ENCODE measurements at regions not wholly inside any gene's neighbourhood (a gene's known extent, or its start where the extent isn't known, plus 50 kb on each side); places are given as distances from the start of the nearest gene placed in this dataset.

DNA sequence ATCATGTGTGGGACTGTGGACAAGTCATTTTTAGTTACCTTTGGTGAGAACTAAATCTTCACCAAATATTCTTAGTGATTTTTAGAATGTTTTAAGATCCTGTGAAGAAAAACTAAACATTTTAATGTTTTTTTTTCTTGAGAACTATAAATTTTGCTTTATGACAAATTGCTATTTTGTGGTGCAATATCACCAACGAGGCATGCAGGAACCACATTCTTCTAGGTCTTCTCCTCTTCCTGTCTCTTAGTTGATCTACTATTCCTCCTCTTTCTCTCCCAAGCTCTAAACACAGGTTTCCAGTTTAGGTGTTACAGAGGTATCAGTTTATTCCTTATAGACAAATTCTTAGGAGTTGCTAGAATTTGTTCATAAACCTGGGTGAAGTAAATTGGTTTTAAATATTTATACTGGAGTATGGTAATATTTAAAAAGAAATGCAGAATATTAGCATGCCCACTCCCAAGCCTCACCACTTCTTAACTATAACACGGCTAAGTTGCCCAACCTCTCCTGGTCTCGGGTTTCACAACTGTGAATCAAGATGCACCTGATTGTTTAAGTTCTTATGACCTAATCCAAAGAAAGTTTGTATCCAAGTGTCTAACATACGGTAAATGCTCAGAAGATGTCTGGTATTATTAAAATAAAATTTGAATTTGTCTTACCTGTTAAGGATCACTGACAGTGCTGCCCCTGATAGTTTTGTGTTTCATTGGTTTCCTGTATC is 56.5 kb upstream of the CLNK start:
- Histone ChIP-seq H3K23me2 (ENCODE audit: low read depth, low read length) (no peaks in the 10 kb centered on the region), H4K91ac (replicated peaks; ENCODE audit: insufficient read length, low read length) (no peak overlapping the region), H2BK15ac (ENCODE audit: low read length) (no peak overlapping the region), H3K9ac (replicated peaks in 1 of 4; ENCODE audit: extremely low read depth in 1 of 4, low read depth in 3 of 4, low read length in 3 of 4) (no peak overlapping the region), H3K4ac (replicated peaks; ENCODE audit: insufficient read length, low read depth, low read length) (no peak overlapping the region), H3K27ac (ENCODE audit: low read depth, low read length) (no peak overlapping the region), H3K27me3 (replicated peaks in 1 of 4; ENCODE audit: control insufficient read depth in 3 of 4, extremely low read depth in 1 of 4, insufficient read depth in 3 of 4, low read length in 3 of 4) (no peaks in the 10 kb centered on the region), H3K36me3 (ENCODE audit: control insufficient read depth in 2 of 4, insufficient read depth in 4 of 4, low read length in 3 of 4) (no peaks in the 10 kb centered on the region), H3K9me3 (ENCODE audit: insufficient read depth in 2 of 2, low read depth in 1 of 2, low read length in 1 of 2) (no peaks in the 10 kb centered on the region), H4K5ac (ENCODE audit: insufficient read length, low read depth, low read length) (no peak overlapping the region), H3K14ac (ENCODE audit: insufficient read length) (no peak overlapping the region), H3K23ac (ENCODE audit: insufficient read length) (no peak overlapping the region), H2BK5ac (ENCODE audit: low read depth, low read length) (no peak overlapping the region), H2BK20ac (ENCODE audit: low read length) (no peak overlapping the region), H3K4me2 (ENCODE audit: insufficient read depth in 1 of 2, low read depth in 2 of 2, low read length in 2 of 2) (no peak overlapping the region), H2BK120ac (replicated peaks; ENCODE audit: low read depth, low read length) (no peak overlapping the region), H2AFZ (ENCODE audit: low read length) (no peak overlapping the region), H4K8ac (ENCODE audit: extremely low read depth, insufficient read depth, low read length) (no peak overlapping the region), H3K79me2 (ENCODE audit: control insufficient read depth in 1 of 2, insufficient read depth in 2 of 2, low read length in 2 of 2) (no peaks in the 10 kb centered on the region), H2AK5ac (ENCODE audit: low read depth, low read length) (no peak overlapping the region), H3K79me1 (ENCODE audit: low read depth, low read length) (no peaks in the 10 kb centered on the region), H3K4me1 (replicated peaks in 1 of 4; ENCODE audit: control insufficient read depth in 3 of 4, insufficient read depth in 4 of 4, low read length in 3 of 4) (peaks cover 0 to 4% (median 0%) of the 10 kb centered on the region in 4 experiments; a peak in 1 of 7 replicates), H3K56ac (replicated peaks; ENCODE audit: insufficient read length, low read depth, low read length) (no peak overlapping the region), H4K20me1 (replicated peaks in 1 of 2; ENCODE audit: control insufficient read depth in 1 of 2, insufficient read depth in 2 of 2, low read length in 2 of 2) (no peaks in the 10 kb centered on the region), H3K4me3 (ENCODE audit: extremely low read depth in 1 of 4, insufficient read depth in 2 of 4, low read depth in 3 of 4, low read length in 4 of 4) (no peak overlapping the region), H3K18ac (ENCODE audit: extremely low read depth, low read length) (no peak overlapping the region), H2BK12ac (ENCODE audit: low read depth, low read length) (no peak overlapping the region)
- ChIA-PET POLR2A (ENCODE audit: partially characterized antibody) (no interaction called here), CTCF (ENCODE audit: partially characterized antibody) (interaction anchor here (1.0 to 1.6 kb wide), 2 partner anchors 10 to 153 kb away, joined by 3 to 4 read pairs; no protein-coding TSS in a partner anchor)
- no peak for FAIRE-seq
- no peak for DNase-seq (ENCODE audit: low read depth in 1 of 2, low spot score in 2 of 2)
- WGBS, 2 experiments (ENCODE audit: extremely low coverage in 1 of 2, insufficient coverage in 1 of 2, insufficient read length in 1 of 2, insufficient replicate concordance in 2 of 2, low coverage in 1 of 2, low lambda C conversion rate in 2 of 2, missing lambda C conversion rate in 1 of 2), result 92% methylated on average over 4 of the region's 4 CpGs; no CpG with 5 or more reads in 1 of the 2 experiments
- no peak for TF ChIP-seq SP2 (IDR thresholded peaks at IDR 0.05; ENCODE audit: low read length)
- TF ChIP-seq RXRA (IDR thresholded peaks at IDR 0.05; ENCODE audit: insufficient read depth, low read depth, low read length), result no peak
- TF ChIP-seq, protein P1, sequence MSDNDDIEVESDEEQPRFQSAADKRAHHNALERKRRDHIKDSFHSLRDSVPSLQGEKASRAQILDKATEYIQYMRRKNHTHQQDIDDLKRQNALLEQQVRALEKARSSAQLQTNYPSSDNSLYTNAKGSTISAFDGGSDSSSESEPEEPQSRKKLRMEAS (IDR thresholded peaks at IDR 0.05), result no peak
- no peak for TF ChIP-seq SIRT6 (IDR thresholded peaks at IDR 0.05; ENCODE audit: low read length)
- TF ChIP-seq SIX5 (IDR thresholded peaks at IDR 0.05; ENCODE audit: low read depth, low read length), result no peak
- TF ChIP-seq SAP30 (IDR thresholded peaks at IDR 0.05; ENCODE audit: insufficient read depth, insufficient replicate concordance, low read length), result no peak

All from H1 (cell line).